Neural progenitor cell (in vitro differentiated cells): ENCODE measurements at regions not wholly inside any gene's neighbourhood (a gene's known extent, or its start where the extent isn't known, plus 50 kb on each side); places are given as distances from the start of the nearest gene placed in this dataset.

Source experiments
- CTCF ChIP-seq: fragments of 200-600 bp; sonication (generic); IDR thresholded peaks from 2 replicates; pipeline ENCODE4 v1.5.1; 2017; ENCODE audit warnings: antibody characterized with exemption, mild to moderate bottlenecking
- EZH2 ChIP-seq: fragments of 200-600 bp; sonication (generic); IDR thresholded peaks from 2 replicates; pipeline ENCODE4 v1.6.1; 2017; ENCODE audit warnings: antibody characterized with exemption, mild to moderate bottlenecking, moderate library complexity

GRCh38 chr14:97944380-97944779 lies 1147.2 kb downstream of the VRK1 start:
- TF ChIP-seq CTCF (no peak), EZH2 (no peak)
